Gastroesophageal sphincter (tissue), 2 donors: ENCODE measurements at regions not wholly inside any gene's neighbourhood (a gene's known extent, or its start where the extent isn't known, plus 50 kb on each side); places are given as distances from the start of the nearest gene placed in this dataset.

Source experiments
- EP300 ChIP-seq: sonication (generic); formaldehyde crosslinking; IDR thresholded peaks from one replicate; pipeline ENCODE4 v1.6.1; 2017; ENCODE audit warnings: antibody characterized with exemption, mild to moderate bottlenecking
- POLR2A ChIP-seq, 2 donors: fragments of 450-650 bp; IDR thresholded peaks; one replicate each; pipeline ENCODE4 v1.6.1; 2017; ENCODE audit warnings: antibody characterized with exemption in 2 of 2, mild to moderate bottlenecking in 2 of 2, moderate library complexity in 1 of 2
- POLR2AphosphoS5 ChIP-seq: sonication (generic); formaldehyde crosslinking; IDR thresholded peaks from one replicate; pipeline ENCODE4 v1.6.1; 2017; ENCODE audit warnings: antibody characterized with exemption

DNA sequence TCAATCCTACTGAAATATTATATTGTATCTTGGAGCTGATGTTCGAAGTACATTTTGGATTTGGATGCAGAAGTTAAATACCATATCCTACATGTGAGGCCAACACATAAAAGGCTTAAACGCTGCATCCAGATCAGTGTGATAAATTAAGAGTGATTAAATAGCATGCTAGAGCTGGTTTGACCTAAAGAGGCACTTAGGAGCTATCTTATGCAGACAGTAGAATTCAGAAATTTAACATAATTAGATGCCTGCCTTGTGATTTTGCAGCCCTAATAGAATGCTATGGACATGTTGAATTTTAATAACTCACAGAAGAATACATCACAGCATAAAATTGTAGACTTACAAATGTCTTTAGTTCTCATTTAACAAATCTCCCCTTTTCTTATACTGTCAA, 501.2 kb upstream of the LINC00305 start:
- TF ChIP-seq EP300 (no peak), POLR2A (IDR thresholded peaks at IDR 0.05) (no peak), POLR2AphosphoS5 (no peak)
